HL-60 (cell line): ENCODE measurements at regions not wholly inside any gene's neighbourhood (a gene's known extent, or its start where the extent isn't known, plus 50 kb on each side); places are given as distances from the start of the nearest gene placed in this dataset.
"Not testable (repeated sequence)": the region's sequence is repeated elsewhere in the genome, so short reads cannot be mapped to it uniquely, and the experiment has no call there.

Experiments
- DNase-seq, 2 experiments: peaks; one replicate each; pipeline ENCODE4 v3.0.0-alpha.2; 2010 to 2020; ENCODE audit warnings: low read depth in 1 of 2, low spot score in 1 of 2
- H3K27ac ChIP-seq: fragments of 250-450 bp; sonication (Bioruptor Pico); replicated peaks from 2 replicates; pipeline ENCODE4 v1.5.1; 2020; ENCODE audit warnings: mild to moderate bottlenecking, moderate library complexity
- H3K27me3 ChIP-seq: fragments of 250-450 bp; sonication (Bioruptor Pico); 2 replicates; pipeline ENCODE4 v1.5.1; 2021; ENCODE audit warnings: mild to moderate bottlenecking, moderate library complexity; ENCODE audit not compliant: insufficient read depth, poor library complexity, severe bottlenecking
- H3K4me3 ChIP-seq: replicated peaks from 2 replicates; pipeline ENCODE4 v1.5.1; 2011; ENCODE audit warnings: mild to moderate bottlenecking, control low read depth, low read length; ENCODE audit not compliant: insufficient read depth
- GABPA ChIP-seq: IDR thresholded peaks from 2 replicates; pipeline ENCODE4 v1.6.1; 2012; ENCODE audit warnings: low read depth
- POLR2AphosphoS5 ChIP-seq: IDR thresholded peaks from 2 replicates; pipeline ENCODE4 v1.6.1; 2012; ENCODE audit warnings: low read depth
- SPI1 ChIP-seq: IDR thresholded peaks from 2 replicates; pipeline ENCODE4 v1.6.1; 2012; ENCODE audit warnings: low read depth, mild to moderate bottlenecking, borderline replicate concordance
- TF ChIP-seq, protein P1 (sequence below): IDR thresholded peaks from one replicate; pipeline ENCODE4 v1.5.1; 2011; ENCODE audit warnings: low read length, control low read depth, inconsistent platforms; ENCODE audit not compliant: insufficient read depth
- TF ChIP-seq, protein P2 (sequence below): IDR thresholded peaks from 2 replicates; pipeline ENCODE4 v1.6.1; 2012; ENCODE audit warnings: low read depth; ENCODE audit not compliant: insufficient replicate concordance

DNA sequence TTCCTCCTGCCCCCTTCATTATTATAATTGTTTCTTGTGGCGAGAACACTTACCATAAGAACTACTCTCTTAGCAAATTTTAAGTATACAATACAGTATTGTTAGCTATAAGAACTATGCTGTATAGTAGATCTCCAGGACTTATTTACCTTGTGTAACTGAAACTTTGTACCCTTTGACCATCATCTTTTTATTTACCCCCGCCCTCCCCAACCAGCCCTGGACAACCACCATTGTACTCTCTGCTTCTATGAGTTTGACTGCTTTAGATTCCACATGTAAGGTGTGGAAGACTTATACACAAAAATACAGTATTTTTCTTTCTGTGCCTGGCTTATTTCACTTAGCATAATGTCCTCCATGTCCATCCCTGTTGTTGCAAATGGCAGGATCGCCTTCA is 161.1 kb downstream of the PHF8 start:
- Histone ChIP-seq H3K4me3 (no peak overlapping the region), H3K27ac (no peak overlapping the region), H3K27me3 (peaks cover 2% of the 10 kb centered on the region)
- TF ChIP-seq, protein P1, sequence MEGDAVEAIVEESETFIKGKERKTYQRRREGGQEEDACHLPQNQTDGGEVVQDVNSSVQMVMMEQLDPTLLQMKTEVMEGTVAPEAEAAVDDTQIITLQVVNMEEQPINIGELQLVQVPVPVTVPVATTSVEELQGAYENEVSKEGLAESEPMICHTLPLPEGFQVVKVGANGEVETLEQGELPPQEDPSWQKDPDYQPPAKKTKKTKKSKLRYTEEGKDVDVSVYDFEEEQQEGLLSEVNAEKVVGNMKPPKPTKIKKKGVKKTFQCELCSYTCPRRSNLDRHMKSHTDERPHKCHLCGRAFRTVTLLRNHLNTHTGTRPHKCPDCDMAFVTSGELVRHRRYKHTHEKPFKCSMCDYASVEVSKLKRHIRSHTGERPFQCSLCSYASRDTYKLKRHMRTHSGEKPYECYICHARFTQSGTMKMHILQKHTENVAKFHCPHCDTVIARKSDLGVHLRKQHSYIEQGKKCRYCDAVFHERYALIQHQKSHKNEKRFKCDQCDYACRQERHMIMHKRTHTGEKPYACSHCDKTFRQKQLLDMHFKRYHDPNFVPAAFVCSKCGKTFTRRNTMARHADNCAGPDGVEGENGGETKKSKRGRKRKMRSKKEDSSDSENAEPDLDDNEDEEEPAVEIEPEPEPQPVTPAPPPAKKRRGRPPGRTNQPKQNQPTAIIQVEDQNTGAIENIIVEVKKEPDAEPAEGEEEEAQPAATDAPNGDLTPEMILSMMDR: no peak
- TF ChIP-seq POLR2AphosphoS5: no peak
- TF ChIP-seq SPI1: no peak
- no peak for TF ChIP-seq GABPA
- TF ChIP-seq, protein P2, sequence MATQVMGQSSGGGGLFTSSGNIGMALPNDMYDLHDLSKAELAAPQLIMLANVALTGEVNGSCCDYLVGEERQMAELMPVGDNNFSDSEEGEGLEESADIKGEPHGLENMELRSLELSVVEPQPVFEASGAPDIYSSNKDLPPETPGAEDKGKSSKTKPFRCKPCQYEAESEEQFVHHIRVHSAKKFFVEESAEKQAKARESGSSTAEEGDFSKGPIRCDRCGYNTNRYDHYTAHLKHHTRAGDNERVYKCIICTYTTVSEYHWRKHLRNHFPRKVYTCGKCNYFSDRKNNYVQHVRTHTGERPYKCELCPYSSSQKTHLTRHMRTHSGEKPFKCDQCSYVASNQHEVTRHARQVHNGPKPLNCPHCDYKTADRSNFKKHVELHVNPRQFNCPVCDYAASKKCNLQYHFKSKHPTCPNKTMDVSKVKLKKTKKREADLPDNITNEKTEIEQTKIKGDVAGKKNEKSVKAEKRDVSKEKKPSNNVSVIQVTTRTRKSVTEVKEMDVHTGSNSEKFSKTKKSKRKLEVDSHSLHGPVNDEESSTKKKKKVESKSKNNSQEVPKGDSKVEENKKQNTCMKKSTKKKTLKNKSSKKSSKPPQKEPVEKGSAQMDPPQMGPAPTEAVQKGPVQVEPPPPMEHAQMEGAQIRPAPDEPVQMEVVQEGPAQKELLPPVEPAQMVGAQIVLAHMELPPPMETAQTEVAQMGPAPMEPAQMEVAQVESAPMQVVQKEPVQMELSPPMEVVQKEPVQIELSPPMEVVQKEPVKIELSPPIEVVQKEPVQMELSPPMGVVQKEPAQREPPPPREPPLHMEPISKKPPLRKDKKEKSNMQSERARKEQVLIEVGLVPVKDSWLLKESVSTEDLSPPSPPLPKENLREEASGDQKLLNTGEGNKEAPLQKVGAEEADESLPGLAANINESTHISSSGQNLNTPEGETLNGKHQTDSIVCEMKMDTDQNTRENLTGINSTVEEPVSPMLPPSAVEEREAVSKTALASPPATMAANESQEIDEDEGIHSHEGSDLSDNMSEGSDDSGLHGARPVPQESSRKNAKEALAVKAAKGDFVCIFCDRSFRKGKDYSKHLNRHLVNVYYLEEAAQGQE: no peak
- no peak for DNase-seq

DNA sequence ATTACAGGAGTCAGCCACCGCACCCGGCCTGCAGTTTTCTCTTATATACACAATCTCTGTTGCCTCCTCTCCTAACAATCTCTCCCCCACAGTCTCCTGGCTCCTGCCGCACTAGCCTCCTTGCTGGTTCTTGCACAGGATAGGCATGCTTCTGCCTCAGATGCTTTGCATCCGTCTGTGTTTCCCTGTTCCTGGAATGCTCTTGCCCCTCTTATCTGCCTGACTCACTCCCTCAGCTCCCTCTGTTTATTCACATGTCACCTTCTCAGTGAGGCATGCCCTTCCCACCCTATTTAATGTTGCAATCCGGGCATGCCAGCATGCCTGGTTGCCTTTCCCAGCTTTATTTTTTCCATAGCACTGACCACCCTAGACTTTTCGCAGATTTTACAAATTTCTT is 161.9 kb downstream of the PHF8 start:
- TF ChIP-seq, protein P2: no peak
- TF ChIP-seq POLR2AphosphoS5: no peak
- no peak for TF ChIP-seq SPI1
- no peak for TF ChIP-seq GABPA
- TF ChIP-seq, protein P1: no peak
- no peak for DNase-seq
- Histone ChIP-seq H3K27ac (no peak overlapping the region), H3K27me3 (peaks cover 2% of the 10 kb centered on the region), H3K4me3 (no peak overlapping the region)

DNA sequence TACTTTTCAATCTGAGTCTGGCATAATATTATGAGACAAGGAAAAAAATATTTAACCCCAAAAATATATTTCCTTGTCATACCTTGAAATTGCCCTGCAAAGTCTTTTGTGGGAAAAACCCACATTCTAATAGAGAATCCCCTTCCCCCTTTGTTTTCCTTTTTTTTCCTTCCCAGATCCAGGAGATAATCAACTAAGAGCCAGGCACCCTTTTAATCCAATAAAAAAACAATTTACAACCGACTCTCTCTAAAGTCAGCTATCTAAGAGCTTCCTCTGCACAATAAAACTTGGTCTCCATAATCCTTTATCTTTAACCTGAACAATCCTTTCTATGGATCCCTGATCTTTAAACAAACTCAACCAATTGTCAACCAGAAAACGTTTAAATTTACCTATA is 163.5 kb downstream of the PHF8 start:
- not testable (repeated sequence) for H3K4me3 ChIP-seq, H3K27me3 ChIP-seq, H3K27ac ChIP-seq

DNA sequence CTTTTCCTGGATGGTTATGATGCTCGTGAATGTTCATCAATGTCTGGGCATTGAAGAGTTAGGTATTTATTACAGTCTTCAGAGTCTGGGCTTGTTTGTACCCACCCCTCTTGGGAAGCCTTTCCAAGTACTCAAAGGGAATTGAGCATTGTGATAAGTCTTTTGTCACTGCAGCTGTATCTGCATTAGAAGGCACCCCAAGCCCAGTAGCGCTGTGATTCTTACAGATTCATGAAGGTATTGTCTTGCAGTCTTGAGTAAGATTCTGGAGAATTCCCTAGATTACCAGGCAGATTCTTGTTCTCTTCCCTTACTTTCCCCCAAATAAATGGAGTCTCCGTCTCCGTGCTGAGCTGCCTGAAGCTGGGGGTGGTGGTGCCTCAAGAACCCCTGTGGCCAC is 173.4 kb upstream of the HUWE1 start:
- Histone ChIP-seq H3K27me3 (no peaks in the 10 kb centered on the region), H3K27ac (no peak overlapping the region), H3K4me3 (no peak overlapping the region)
- TF ChIP-seq, protein P2: no peak
- TF ChIP-seq POLR2AphosphoS5: no peak
- TF ChIP-seq, protein P1: no peak
- no peak for TF ChIP-seq SPI1
- no peak for TF ChIP-seq GABPA
- no peak for DNase-seq

More for the DNA sequence above, 163.5 kb downstream of the PHF8 start:
- DNase-seq: not testable (repeated sequence)
